Thoracic aorta (tissue), 2 donors: ENCODE measurements at regions not wholly inside any gene's neighbourhood (a gene's known extent, or its start where the extent isn't known, plus 50 kb on each side); places are given as distances from the start of the nearest gene placed in this dataset.

ENCODE experiments used
- ATAC-seq: fragments of 150-250 bp; one replicate; pipeline ENCODE4 v1.8.0; 2017; ENCODE audit warnings: low read depth; ENCODE audit not compliant: insufficient number of reproducible peaks, low FRiP score
- DNase-seq: peaks from one replicate; pipeline ENCODE4 v3.0.0-alpha.2; 2020; ENCODE audit warnings: low spot score
- H3K27ac ChIP-seq, 2 donors: fragments of 200-600 bp; sonication (generic); 1 replicate in 1 of 2; 2 replicates in 1 of 2; pipeline ENCODE4 v1.5.1; 2016; ENCODE audit warnings: mild to moderate bottlenecking in 2 of 2, moderate library complexity in 2 of 2
- H3K27me3 ChIP-seq: fragments of 200-600 bp; sonication (generic); replicated peaks from 2 replicates; pipeline ENCODE4 v1.6.0; 2016; ENCODE audit warnings: mild to moderate bottlenecking; ENCODE audit not compliant: insufficient read depth
- H3K36me3 ChIP-seq: fragments of 200-600 bp; sonication (generic); one replicate; pipeline ENCODE4 v1.5.1; 2016
- H3K4me1 ChIP-seq, 2 donors: fragments of 200-600 bp; sonication (generic); 1 replicate in 1 of 2; 2 replicates in 1 of 2; pipeline versions ENCODE4 v1.5.1 to v1.6.0; 2016; ENCODE audit warnings: low read depth in 2 of 2, mild to moderate bottlenecking in 1 of 2; ENCODE audit not compliant: control insufficient read depth in 1 of 2
- H3K4me3 ChIP-seq: fragments of 200-600 bp; sonication (generic); 2 replicates; pipeline ENCODE4 v1.5.1; 2016; ENCODE audit warnings: mild to moderate bottlenecking
- H3K9me3 ChIP-seq: fragments of 200-600 bp; sonication (generic); 2 replicates; pipeline ENCODE4 v1.5.1; 2016
- CTCF ChIP-seq: fragments of 200-600 bp; sonication (generic); IDR thresholded peaks from one replicate; pipeline ENCODE4 v1.5.1; 2019; ENCODE audit warnings: antibody characterized with exemption

- Histone ChIP-seq H3K36me3 (no peaks in the 10 kb centered on the region), H3K27ac (no peak overlapping the region), H3K4me1 (no peaks in the 10 kb centered on the region), H3K9me3 (no peaks in the 10 kb centered on the region), H3K27me3 (no peaks in the 10 kb centered on the region), H3K4me3 (no peak overlapping the region)
- ATAC-seq = no peak
- TF ChIP-seq CTCF = no peak
- no peak for DNase-seq
Observed at GRCh38 chr3:165683947-165684346, 153.3 kb downstream of the BCHE start.

GRCh38 chr3:165682734-165683133, 154.5 kb downstream of the BCHE start:
- Histone ChIP-seq H3K9me3 (no peaks in the 10 kb centered on the region), H3K36me3 (no peaks in the 10 kb centered on the region), H3K4me1 (no peaks in the 10 kb centered on the region), H3K27ac (no peak overlapping the region), H3K27me3 (no peaks in the 10 kb centered on the region), H3K4me3 (no peak overlapping the region)
- no peak for TF ChIP-seq CTCF
- ATAC-seq (no peak), DNase-seq (no peak)

GRCh38 chr3:165669967-165670366, 167.3 kb downstream of the BCHE start:
- Histone ChIP-seq H3K9me3 (no peaks in the 10 kb centered on the region), H3K27ac (no peak overlapping the region), H3K4me1 (no peaks in the 10 kb centered on the region), H3K36me3 (no peaks in the 10 kb centered on the region), H3K4me3 (no peak overlapping the region), H3K27me3 (no peaks in the 10 kb centered on the region)
- ATAC-seq (no peak), DNase-seq (no peak)
- no peak for TF ChIP-seq CTCF

GRCh38 chr3:165669504-165669903, 167.7 kb downstream of the BCHE start:
- TF ChIP-seq CTCF = no peak
- DNase-seq (no peak), ATAC-seq (no peak)
- Histone ChIP-seq H3K4me3 (no peak overlapping the region), H3K27ac (no peak overlapping the region), H3K27me3 (no peaks in the 10 kb centered on the region), H3K36me3 (no peaks in the 10 kb centered on the region), H3K9me3 (no peaks in the 10 kb centered on the region), H3K4me1 (no peaks in the 10 kb centered on the region)

GRCh38 chr3:165667676-165668075, 169.5 kb downstream of the BCHE start:
- DNase-seq (no peak), ATAC-seq (no peak)

More at GRCh38 chr3:165667676-165668075, 169.5 kb downstream of the BCHE start:
- Histone ChIP-seq H3K36me3 (no peaks in the 10 kb centered on the region), H3K9me3 (no peaks in the 10 kb centered on the region), H3K27me3 (no peaks in the 10 kb centered on the region), H3K4me3 (no peak overlapping the region), H3K4me1 (no peaks in the 10 kb centered on the region), H3K27ac (no peak overlapping the region)
- no peak for TF ChIP-seq CTCF
